HG02943 (cell line): ENCODE measurements at regions not wholly inside any gene's neighbourhood (a gene's known extent, or its start where the extent isn't known, plus 50 kb on each side); places are given as distances from the start of the nearest gene placed in this dataset.
"Not testable (repeated sequence)": the region's sequence is repeated elsewhere in the genome, so short reads cannot be mapped to it uniquely, and the experiment has no call there.

Source experiments
- ATAC-seq: cut with Tn5 transposase; IDR thresholded peaks from one replicate; pipeline ENCODE4 v1.9.1; 2021; ENCODE audit warnings: mild to moderate bottlenecking, low read depth, moderate library complexity; ENCODE audit not compliant: unreplicated experiment

DNA sequence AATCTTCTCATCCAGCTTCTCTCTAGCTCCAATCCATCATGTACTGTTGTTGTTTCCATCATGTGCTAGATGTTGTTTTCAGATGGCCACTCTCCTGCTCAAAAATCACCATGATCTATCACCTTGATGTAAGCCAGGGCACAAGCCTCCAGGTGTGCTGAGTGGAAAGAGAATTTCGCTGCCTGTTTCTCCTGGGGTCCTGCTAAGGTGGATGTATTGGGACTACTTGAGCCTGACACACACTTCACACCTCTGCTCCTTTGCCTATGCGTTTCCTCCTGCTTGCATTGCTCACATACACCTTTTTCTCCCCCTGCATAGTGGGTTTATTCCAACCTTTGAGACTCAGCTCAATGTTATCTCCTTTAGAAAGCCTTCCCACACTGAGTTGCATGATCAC is 287.6 kb downstream of the CYRIA start:
- ATAC-seq = no peak

DNA sequence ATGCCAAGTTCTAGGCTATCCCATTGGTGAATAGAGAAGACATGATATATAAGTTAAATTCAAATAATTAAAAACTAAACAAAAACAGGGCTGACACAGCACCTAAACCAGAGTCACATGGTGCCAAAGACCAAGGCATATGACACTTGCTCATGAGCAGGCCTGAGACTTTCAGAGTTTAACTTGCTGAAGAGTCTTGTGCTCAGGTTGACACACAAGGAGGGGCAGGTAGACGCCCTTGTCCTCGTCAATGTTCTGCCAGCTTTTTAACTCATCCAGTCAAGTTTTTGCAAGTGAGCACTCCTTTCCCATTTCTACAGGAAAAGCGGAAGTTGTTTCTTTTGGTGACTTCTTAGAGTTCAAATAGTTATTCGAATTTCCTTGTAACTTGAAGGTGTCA is 289.7 kb downstream of the CYRIA start:
- no peak for ATAC-seq

DNA sequence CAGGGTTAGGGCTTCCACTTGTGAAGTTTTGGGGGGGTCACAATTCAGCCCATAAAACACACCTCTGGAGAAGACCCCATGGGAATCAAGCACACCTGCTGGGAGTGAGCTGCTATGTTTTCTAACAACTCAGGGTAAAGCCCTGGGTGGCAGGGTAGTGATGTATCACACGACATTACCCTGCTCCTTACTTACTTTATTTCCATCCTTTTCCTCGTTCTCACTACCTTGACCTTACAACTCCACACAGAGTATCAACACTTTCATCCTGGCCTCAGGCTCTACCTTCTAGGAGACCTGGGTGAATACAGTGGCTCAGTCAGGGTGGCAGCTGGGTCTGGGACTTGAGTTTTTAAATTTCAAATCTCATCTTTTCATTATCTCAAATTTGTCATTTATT is 290.3 kb downstream of the CYRIA start:
- no peak for ATAC-seq

DNA sequence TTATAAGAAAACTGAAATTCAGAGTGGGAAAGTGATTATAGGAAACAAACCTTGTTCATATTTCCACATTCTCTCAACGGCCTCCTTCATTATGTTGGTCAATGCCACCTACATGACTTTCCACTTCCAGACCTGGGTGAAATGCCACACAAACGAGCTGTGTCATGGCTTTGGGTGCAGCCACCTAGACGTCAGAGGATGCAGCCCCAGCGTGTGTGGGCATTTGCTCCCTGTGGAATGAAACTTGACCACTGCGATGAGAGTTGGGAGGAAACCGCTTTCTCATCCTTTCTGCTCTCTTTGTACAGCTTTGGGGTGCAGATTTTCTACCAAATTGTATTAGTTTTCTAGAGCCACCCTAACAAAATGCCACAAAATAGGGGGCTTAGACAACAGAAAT is 291.0 kb downstream of the CYRIA start:
- no peak for ATAC-seq

DNA sequence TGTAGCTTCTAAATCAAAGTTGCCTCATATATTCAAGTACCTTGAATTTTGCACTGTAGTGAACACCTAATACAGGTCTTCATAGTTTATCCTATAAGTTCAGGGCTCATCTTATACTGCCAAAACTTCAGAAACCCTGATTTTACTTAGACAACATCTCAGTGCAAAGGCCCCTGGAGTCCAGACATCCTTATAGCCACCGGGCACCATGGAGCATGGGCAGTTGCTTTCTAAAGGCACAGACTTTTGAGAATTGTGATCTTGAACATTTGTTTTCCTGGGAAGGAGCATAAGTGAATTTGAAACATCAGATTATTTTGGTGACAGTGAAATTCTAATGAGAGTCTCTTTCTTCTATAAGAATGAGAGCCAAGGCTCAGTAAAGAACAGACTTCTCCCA is 292.3 kb downstream of the CYRIA start:
- no peak for ATAC-seq

DNA sequence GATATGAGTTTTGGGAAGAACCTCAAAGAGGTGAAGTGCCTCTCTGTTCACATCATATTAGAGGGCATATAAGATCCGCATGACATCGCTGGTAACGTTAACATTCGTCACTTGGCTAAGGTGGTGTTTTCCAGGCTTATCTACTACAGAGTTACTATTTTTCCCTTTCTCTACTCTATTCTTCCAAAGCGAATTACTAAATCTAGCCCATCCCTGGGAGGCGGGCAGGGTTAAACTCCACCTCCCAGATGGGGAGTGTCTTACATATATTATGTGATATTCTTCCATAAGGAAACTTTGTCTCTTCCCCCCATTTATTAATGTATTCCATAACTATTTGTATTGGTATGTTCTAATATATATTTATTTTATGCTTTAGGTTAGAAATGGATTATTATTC is 293.9 kb downstream of the CYRIA start:
- ATAC-seq = no peak

DNA sequence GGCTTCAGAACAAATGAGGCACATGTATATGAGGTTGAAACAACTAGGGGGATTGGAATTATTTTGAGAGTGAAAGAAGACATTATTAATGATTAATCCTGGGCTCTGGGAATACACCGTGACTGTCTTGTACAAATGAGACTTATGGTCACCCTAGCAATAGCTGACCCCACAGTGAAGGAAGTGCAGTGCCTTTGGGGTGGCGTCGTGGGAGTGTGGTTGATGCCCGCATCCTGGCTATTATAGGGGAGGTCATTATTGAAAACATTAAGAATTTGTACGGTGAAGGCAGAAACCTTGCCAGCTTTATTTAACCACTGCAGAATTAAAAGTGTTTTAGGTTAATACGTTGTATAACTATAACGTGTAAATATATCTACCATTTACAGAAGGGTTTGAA is 296.7 kb downstream of the CYRIA start:
- no peak for ATAC-seq

DNA sequence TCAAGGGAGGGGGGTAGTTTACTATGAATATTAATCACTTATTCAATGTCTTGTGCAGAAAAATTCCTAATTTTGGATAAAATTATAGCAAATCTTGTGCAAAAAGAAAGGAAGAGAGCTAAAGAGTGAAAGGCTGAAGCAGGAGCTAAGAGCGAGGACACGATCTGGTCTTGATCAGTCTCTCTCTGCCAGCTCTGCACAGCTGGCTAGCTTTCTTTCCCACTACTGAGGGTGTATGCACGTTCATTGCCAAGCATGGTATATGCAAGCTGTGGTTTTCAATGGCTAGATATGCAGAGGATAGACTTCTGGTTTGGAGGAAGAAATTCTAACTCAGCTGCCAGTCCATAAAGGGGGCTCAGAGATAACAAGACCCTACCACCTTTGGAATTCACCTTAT is 297.3 kb downstream of the CYRIA start:
- ATAC-seq = no peak

DNA sequence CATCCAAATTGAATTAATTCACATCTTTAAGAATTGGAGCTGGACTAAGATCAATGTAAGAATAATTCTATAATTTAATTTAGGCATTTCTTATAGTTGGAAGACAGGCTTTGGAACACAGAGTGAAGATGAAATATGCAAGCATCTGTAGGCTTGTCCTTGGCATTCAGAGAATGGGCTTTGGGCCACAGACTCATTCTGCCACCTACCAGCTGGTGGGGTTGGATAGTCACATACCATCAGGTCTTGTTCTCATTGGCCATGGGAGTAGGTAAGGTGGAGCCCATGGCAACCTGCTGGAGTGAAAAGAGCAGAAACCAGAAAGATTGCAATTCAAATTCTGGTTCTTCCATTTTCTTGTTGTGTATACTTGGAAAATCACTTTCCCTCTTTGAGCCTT is 300.3 kb downstream of the CYRIA start:
- no peak for ATAC-seq

DNA sequence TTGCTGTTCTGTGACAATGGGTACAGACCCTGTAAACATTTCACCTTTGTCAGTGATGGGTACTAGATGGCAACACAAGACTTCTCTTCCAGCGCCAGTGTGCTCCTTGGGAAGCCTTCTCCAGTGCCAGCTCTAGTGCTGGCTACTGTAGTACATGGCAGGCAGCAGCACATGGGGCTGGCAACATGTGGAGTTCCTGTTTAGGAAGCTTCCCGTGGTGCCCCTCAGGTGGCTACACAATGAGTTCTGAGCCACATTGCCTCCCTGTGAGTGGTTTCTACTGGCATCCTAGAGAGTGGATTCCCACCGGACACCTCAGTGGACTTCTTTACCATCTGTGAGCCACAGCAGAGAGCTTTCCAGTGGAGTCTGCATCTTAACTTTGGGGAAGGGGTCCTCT is 302.1 kb downstream of the CYRIA start:
- ATAC-seq = no peak

DNA sequence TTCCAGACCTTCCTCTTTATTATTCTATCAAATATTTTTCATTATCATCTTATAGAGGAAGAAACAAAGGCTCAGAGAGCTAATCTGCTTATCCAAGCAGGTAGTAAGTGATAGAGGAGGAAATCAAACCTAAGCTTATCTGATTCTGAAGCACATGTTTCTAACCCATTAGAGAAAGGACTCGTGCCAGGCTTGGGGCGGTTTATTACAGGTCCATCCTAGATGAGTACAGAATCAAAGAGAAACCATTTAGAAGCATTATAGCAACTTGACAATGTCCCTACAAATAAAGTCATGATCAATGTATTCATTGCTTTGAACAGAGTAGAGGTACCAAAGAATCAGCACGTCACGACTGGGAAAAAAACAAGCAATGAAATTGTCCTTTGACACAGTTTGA is 303.0 kb downstream of the CYRIA start:
- no peak for ATAC-seq

DNA sequence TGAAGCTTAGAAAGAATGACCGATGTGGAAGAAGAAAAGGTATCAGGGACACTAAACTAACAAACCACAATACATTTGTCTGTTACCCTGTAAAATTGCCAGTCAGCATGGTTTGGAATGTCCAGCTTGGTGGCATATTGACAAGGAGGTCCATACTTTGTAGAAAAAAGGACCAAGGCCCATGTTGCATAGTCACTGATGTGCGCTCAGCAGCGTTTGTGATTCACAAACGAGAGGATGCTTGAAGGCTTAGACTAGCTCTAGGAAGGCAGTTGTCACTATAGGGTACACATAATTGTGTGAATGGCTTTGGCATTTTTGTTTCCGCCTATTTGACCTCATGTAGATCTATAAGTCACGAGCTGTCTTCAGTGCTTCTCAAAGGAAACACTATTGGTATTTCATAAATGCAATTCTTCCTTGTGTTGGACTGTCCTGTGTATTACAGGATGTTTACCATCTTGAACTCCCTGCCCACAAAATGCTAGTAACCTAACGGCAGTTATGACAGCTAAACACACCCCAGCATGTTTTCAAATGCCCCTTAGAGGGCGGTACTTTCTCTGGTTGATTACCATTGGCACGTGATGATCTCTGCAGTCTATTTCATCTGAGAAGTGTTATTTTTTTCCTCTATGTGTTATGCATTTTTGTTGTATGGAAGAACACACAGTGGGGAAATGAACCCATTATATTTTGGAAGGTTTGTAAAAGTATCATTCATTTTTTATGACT is 304.2 kb downstream of the CYRIA start:
- ATAC-seq = no peak

DNA sequence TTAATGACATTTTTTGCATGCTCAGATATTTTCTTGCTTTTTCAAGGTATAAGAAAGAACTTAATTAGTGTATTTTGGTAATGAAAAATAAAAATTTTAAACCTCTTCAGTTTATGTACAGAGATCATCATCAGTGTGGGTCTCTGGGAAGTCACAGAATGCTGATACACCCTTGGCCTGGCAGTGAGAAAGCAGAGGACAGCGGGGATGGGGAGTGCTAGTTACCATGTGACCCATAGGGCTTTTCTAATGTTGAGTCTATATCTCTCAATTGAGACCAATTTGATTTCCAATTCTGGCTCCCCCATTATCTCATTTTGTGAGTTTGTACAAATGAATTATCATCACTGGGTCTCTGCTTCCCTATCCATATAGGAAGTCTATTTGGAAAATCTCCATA is 305.7 kb downstream of the CYRIA start:
- no peak for ATAC-seq

DNA sequence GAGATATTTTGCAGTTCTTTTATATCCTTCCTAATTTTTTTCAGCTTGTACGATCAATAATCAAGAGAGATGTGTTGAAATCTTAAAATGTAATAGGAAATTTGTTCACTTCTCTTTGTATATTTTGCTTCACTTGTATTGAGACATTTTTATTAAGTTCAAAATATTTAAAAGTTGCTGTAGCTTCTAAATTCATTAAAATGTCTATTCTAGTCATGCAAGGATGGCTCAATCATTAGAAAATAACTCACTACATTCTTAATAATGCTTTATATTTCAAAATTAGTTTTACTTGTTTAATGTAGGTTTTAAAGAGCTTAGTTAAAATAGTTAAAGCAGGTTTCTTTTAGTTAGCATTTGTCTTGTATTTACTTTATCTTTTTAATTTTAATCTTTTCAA is 308.4 kb downstream of the CYRIA start:
- ATAC-seq = no peak

DNA sequence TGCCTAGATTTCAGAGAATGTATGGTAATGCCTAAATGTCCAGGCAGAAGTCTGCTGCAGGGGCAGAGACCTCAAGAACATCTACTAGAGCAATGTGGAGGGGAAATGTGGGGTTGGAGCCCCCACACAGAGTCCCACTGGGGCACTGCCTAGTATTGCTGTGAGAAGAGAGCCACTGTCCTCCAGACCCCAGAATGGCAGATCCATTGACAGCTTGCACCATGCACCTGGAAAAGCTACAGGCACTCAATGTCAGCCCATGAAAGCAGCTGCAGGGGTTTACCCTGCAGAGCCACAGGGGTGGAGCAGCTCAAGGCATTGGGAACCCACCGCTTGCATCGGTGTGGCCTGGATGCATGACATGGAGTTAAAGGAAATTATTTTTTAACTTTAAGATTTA is 314.1 kb downstream of the CYRIA start:
- no peak for ATAC-seq

DNA sequence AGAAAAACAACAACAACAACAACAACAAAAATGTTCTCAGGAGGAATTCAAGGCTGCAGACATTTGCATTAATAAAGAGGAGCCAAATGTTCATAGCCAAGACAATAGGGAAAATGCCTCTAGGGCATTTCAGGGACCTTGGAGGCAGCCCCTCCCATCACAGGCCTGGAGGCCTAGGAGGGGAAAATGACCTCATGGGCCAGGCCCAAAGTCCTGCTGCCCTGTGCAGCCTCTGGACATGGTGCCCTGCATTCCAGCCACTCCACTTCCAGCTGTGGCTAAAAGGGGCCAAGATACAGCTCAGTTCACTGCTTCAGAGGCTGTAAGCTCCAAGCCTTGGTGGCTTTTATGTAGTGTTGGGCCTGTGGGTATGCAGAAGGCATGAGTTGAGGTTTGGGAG is 314.5 kb downstream of the CYRIA start:
- ATAC-seq = no peak

DNA sequence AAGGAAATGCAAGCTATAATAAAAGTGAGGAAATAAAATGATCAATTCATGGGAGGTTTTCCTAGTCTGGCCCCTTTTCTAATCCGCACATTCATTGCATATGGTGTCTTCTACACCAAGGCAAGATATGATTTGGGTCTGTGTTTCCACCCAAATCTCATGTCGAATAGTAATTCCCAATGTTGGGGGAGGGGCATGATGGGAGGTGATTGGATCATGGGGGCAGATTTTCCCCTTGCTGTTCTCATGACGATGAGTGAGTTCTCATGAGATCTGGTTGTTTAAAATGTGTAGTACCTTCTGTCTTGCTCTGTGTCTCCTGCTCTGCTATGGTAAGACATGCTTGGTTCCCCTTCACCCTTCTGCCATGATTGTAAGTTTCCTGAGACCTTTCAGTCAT is 315.4 kb downstream of the CYRIA start:
- ATAC-seq = no peak

DNA sequence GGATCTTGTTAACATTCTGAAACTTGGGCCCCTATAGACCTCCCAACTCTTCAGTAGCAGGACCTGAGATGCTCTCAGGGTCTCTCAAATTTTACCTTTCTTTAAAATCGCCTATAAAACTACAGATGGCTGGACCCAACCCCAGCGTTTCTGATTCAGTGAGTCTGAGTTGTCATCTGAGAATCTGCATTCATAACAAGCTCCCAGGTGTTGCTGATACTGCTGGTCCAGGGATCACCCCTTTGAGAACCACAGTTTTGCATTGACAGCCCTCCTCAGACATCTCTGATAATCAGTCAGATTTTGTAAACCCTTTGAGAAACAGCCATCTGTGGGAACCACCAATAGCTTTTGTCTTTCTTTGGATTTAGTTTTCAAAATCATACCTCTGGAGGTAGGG is 315.8 kb downstream of the CYRIA start:
- no peak for ATAC-seq

DNA sequence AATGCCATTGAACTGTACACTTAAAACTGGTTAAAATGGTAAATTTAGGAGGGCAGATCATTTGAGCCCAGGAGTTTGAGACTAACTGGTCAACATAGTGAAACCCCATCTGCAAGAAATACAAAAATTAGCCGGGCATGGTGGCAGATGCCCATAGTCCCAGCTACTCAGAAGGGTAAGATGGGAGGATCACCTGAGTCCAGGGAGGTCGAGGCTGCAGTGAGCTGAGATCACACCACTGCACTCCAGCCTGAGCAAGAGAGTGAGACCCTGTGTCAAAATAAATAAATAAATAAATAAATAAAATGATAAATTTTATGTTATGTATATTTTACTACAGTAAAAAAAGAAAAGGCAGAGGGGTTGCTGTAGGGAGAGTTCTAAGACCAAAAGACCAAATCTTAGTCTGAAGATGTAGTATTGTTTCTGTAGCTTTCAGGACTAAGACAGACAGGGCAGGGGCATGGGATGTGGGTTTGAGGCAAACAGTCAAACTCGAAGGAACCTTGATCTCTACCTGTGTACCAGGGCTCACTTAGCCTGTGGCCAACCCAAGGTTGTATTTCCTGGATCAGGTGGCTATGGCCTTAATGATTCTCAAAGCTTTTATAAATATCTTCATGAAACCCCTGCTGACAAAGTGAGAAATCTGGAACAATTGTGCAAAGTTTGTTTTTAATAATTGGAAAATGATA is 316.7 kb downstream of the CYRIA start:
- no peak for ATAC-seq

DNA sequence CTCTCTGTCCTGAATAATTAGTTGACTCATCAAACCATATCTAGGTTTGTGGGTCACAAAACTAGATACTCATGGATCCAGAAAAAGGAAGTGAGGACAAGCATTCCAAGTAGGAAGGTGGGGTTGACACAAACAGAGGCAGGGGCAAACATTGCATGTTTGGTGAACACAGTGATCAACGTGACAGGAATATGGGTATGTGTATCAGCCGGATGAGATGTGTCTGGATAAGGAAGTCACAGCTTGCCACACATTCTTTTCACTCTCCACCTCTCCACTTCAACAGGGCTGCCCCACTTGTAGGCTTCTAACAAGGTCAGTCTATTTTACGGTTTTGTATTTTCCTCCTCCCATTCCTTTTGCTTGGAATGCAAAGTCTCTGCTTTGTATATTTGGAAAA is 319.0 kb downstream of the CYRIA start:
- ATAC-seq = no peak

DNA sequence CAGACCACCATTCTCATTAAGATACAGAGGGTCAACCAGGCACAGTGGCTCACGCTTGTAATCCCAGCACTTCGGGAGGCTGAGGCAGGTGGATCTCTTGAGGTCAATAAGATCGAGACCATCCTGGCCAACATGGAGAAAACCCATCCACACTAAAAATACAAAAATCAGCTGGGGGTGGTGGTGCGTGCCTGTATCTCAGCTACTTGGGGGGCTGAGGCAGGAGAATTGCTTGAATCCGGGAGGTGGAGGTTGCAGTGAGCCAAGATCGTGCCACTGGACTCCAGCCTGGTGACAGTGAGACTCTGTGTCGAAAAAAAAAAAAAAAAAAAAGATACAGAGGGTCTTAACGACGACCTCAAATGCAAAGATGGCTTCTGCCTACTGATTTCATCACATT is 320.4 kb downstream of the CYRIA start:
- ATAC-seq = not testable (repeated sequence)

DNA sequence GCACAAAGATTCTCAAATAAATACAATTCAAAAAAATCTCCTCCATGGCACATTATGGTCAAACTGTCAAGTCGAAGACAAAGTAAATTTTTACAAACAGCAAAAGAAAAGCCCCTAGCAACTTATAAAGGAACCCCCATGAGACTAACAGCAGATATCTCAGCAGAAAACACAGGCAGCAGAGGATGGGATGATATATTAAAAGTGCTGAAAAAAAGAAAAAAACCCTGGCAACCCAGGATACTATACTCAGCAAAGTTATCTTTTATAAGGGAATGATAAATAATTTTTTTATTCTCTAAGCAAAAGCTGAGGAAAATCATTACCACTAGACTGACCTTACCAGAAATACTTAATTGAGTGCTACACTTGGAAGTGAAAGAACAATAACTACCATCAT is 326.4 kb downstream of the CYRIA start:
- ATAC-seq = no peak
